Keratinocyte (primary cell): ENCODE measurements at regions not wholly inside any gene's neighbourhood (a gene's known extent, or its start where the extent isn't known, plus 50 kb on each side); places are given as distances from the start of the nearest gene placed in this dataset.

Source experiments
- DNase-seq: peaks from one replicate; pipeline ENCODE4 v3.0.0-alpha.2; 2011; ENCODE audit warnings: low read depth, missing footprints, low spot score
- FAIRE-seq: peaks from 2 replicates; lab custom pipeline; 2011; peaks lifted over from hg19 to GRCh38; lab: Jason Lieb, UNC
- H2AFZ ChIP-seq: 2 replicates; pipeline ENCODE4 v1.6.0; 2012; ENCODE audit warnings: low read length, control low read depth, inconsistent platforms; ENCODE audit not compliant: control insufficient read depth
- H3K27ac ChIP-seq: 2 replicates; pipeline ENCODE4 v1.5.1; 2011; ENCODE audit warnings: low read length; ENCODE audit not compliant: control insufficient read depth, insufficient read depth
- H3K27me3 ChIP-seq: 3 replicates; pipeline ENCODE4 v1.6.0; 2011; ENCODE audit warnings: low read length; ENCODE audit not compliant: control insufficient read depth, insufficient read depth; ENCODE audit errors: extremely low read depth
- H3K36me3 ChIP-seq, 2 experiments: 2 replicates in 1 of 2; 3 replicates in 1 of 2; pipeline ENCODE4 v1.5.1; 2011; ENCODE audit warnings: low read length in 2 of 2, mild to moderate bottlenecking in 1 of 2; ENCODE audit not compliant: control insufficient read depth in 2 of 2, insufficient read depth in 2 of 2; ENCODE audit errors: extremely low read depth in 1 of 2
- H3K4me1 ChIP-seq: 3 replicates; pipeline ENCODE4 v1.5.1; 2011; ENCODE audit warnings: low read length; ENCODE audit not compliant: control insufficient read depth, insufficient read depth; ENCODE audit errors: extremely low read depth
- H3K4me2 ChIP-seq: 3 replicates; pipeline ENCODE4 v1.6.0; 2011; ENCODE audit warnings: low read depth, low read length; ENCODE audit not compliant: control insufficient read depth, insufficient read depth; ENCODE audit errors: extremely low read depth
- H3K4me3 ChIP-seq, 3 experiments: fragments of 200-600 bp in 1 of 3; sonication (generic) in 1 of 3; 2 replicates in 2 of 3; 3 replicates in 1 of 3; pipeline ENCODE4 v1.5.1; 2011 to 2016; ENCODE audit warnings: low read length in 3 of 3, mild to moderate bottlenecking in 3 of 3, control low read depth in 2 of 3, inconsistent platforms in 1 of 3, low read depth in 1 of 3, mixed read lengths in 1 of 3, mixed run types in 1 of 3, moderate library complexity in 1 of 3; ENCODE audit not compliant: control insufficient read depth in 2 of 3, insufficient read depth in 2 of 3; ENCODE audit errors: extremely low read depth in 1 of 3
- H3K79me2 ChIP-seq: 2 replicates; pipeline ENCODE4 v1.6.0; 2012; ENCODE audit warnings: low read length; ENCODE audit not compliant: control insufficient read depth, insufficient read depth
- H3K9ac ChIP-seq: 3 replicates; pipeline ENCODE4 v1.6.0; 2011; ENCODE audit warnings: low read length; ENCODE audit not compliant: control insufficient read depth, insufficient read depth; ENCODE audit errors: extremely low read depth
- H3K9me1 ChIP-seq: 3 replicates; pipeline ENCODE4 v1.6.0; 2011; ENCODE audit warnings: low read length; ENCODE audit not compliant: control insufficient read depth, insufficient read depth; ENCODE audit errors: extremely low read depth
- H3K9me3 ChIP-seq: 2 replicates; pipeline ENCODE4 v1.5.1; 2012; ENCODE audit warnings: low read depth, low read length; ENCODE audit not compliant: control insufficient read depth
- H4K20me1 ChIP-seq: 3 replicates; pipeline ENCODE4 v1.6.0; 2011; ENCODE audit warnings: low read length; ENCODE audit not compliant: control insufficient read depth, insufficient read depth; ENCODE audit errors: extremely low read depth
- CTCF ChIP-seq, 3 experiments: IDR thresholded peaks in 1 of 3; conservative IDR thresholded peaks in 1 of 3; optimal IDR thresholded peaks in 1 of 3; 2 replicates in 2 of 3; 3 replicates in 1 of 3; pipeline versions ENCODE3 to v1.5.1; 2011; ENCODE audit warnings: low read length in 3 of 3, mild to moderate bottlenecking in 3 of 3, moderate library complexity in 2 of 3, control low read depth in 1 of 3, inconsistent platforms in 1 of 3; ENCODE audit not compliant: insufficient read depth in 2 of 3; ENCODE audit errors: extremely low read depth in 1 of 3
- EZH2 ChIP-seq: IDR thresholded peaks from one replicate; pipeline ENCODE4 v1.6.1; 2012; ENCODE audit warnings: inconsistent platforms, mild to moderate bottlenecking, low read length, moderate library complexity
- dilution Hi-C: fragments of 300-500 bp; cut with MboI; formaldehyde crosslinking; loops from one replicate; pipeline ENCODE4 v1.7.0; 2020; ENCODE audit warnings: low sequenced_read_pairs; ENCODE audit not compliant: extremely low pct_ligation_motif_present

- Histone ChIP-seq H3K4me1 (no peaks in the 10 kb centered on the region), H3K9me3 (no peaks in the 10 kb centered on the region), H3K4me2 (no peak overlapping the region), H3K79me2 (no peaks in the 10 kb centered on the region), H3K36me3 (no peaks in the 10 kb centered on the region), H3K4me3 (no peak overlapping the region), H3K27me3 (no peaks in the 10 kb centered on the region), H3K27ac (no peak overlapping the region), H2AFZ (no peak overlapping the region), H3K9ac (no peak overlapping the region), H3K9me1 (no peaks in the 10 kb centered on the region), H4K20me1 (no peaks in the 10 kb centered on the region)
- FAIRE-seq: no peak
- dilution Hi-C loops: no loop called here
- no peak for TF ChIP-seq CTCF (optimal IDR thresholded peaks at IDR 0.05 in 1 of 3, IDR thresholded peaks at IDR 0.05 in 1 of 3, conservative IDR thresholded peaks at IDR 0.05 in 1 of 3; ENCODE audit: extremely low read depth in 1 of 3, insufficient read depth in 2 of 3, low read length in 3 of 3)
- TF ChIP-seq EZH2: no peak
- DNase-seq: no peak
Measured at GRCh38 chr3:118597184-118597583, 437.5 kb downstream of the IGSF11 start.

GRCh38 chr3:118607915-118608820 is 426.5 kb downstream of the IGSF11 start:
- Histone ChIP-seq H4K20me1 (no peaks in the 10 kb centered on the region), H3K27me3 (no peaks in the 10 kb centered on the region), H3K9me1 (no peaks in the 10 kb centered on the region), H3K9ac (no peak overlapping the region), H3K4me2 (no peak overlapping the region), H2AFZ (no peak overlapping the region), H3K79me2 (no peaks in the 10 kb centered on the region), H3K36me3 (no peaks in the 10 kb centered on the region), H3K4me1 (no peaks in the 10 kb centered on the region), H3K9me3 (no peaks in the 10 kb centered on the region), H3K4me3 (no peak overlapping the region), H3K27ac (no peak overlapping the region)
- dilution Hi-C loops: no loop called here
- no peak for DNase-seq
- no peak for TF ChIP-seq CTCF (optimal IDR thresholded peaks at IDR 0.05 in 1 of 3, IDR thresholded peaks at IDR 0.05 in 1 of 3, conservative IDR thresholded peaks at IDR 0.05 in 1 of 3; ENCODE audit: extremely low read depth in 1 of 3, insufficient read depth in 2 of 3, low read length in 3 of 3)
- no peak for TF ChIP-seq EZH2
- no peak for FAIRE-seq
